Breast epithelium (tissue), 3 donors: ENCODE measurements at regions not wholly inside any gene's neighbourhood (a gene's known extent, or its start where the extent isn't known, plus 50 kb on each side); places are given as distances from the start of the nearest gene placed in this dataset.

Experiments
- POLR2A ChIP-seq: fragments of 450-650 bp; IDR thresholded peaks from one replicate; pipeline ENCODE4 v1.6.1; 2016; ENCODE audit warnings: antibody characterized with exemption, mild to moderate bottlenecking, moderate library complexity
- POLR2AphosphoS5 ChIP-seq, 3 donors: sonication (generic); formaldehyde crosslinking; IDR thresholded peaks; one replicate each; pipeline ENCODE4 v1.6.1; 2017; ENCODE audit warnings: antibody characterized with exemption in 3 of 3

DNA sequence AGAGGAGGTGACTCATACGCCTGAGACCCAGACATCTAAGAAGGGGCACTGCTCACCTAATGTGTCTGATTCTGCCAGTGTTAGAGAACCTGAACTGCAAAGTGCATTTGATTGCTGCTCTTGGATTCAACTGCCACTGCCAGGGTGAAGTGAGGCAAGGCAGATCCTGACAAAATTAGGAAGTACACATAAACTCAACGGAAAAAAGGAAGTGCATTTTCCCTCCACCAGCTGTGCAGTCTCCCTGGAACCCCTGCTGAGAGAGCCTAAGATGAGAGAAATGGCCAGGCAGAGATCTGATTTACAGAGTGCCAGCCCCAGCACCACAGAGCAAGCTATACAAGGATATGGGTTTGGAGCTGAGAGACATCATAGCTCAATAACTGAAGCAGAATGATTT lies 215.3 kb downstream of the SEC23A start:
- TF ChIP-seq POLR2AphosphoS5 (IDR thresholded peaks at IDR 0.05): no peak
- TF ChIP-seq POLR2A: no peak
